Panc1 (cell line): ENCODE measurements at regions not wholly inside any gene's neighbourhood (a gene's known extent, or its start where the extent isn't known, plus 50 kb on each side); places are given as distances from the start of the nearest gene placed in this dataset.

Experiments used
- POLR2AphosphoS5 ChIP-seq: IDR thresholded peaks from 2 replicates; pipeline ENCODE4 v1.6.1; 2012; ENCODE audit warnings: mild to moderate bottlenecking, low read depth, low read length, moderate library complexity
- SIN3A ChIP-seq: IDR thresholded peaks from 2 replicates; pipeline ENCODE4 v1.6.1; 2012; ENCODE audit warnings: low read depth, mild to moderate bottlenecking, low read length, moderate library complexity, borderline replicate concordance; ENCODE audit not compliant: insufficient read depth
- TCF7L2 ChIP-seq: IDR thresholded peaks from 2 replicates; pipeline ENCODE4 v1.6.1; 2011; ENCODE audit warnings: mild to moderate bottlenecking, low read depth, low read length, inconsistent platforms
- TF ChIP-seq, protein P1 (sequence below): fragments of 450-650 bp; IDR thresholded peaks from 2 replicates; pipeline ENCODE4 v1.5.1; 2017; ENCODE audit warnings: mild to moderate bottlenecking

DNA sequence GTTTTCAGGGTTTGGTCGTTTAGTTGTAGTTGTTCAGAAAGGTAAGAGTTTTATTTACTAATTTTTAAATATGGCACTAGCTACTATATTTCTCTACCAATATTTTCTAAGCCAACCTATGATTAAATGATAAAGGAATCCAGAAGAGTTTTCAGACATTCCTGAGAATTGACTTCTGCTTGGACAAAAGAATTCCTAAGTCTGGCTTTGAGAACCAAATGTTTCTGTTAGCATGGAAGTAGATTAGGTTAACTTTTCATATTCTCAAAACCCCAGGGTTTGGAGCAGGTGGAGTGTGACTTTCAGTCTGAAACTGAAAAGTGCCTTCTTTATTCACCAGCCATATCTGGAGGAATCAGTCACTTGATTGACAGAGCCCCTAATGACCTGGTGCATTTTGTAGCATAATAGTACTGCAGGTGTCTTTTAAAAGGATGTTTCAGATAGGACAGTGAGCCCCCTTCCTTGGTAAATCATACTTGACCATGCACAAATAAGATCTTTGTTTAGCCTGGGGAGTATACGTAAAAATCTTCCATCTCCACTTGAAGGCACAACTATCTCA is 457.0 kb upstream of the ZNF462 start:
- no peak for TF ChIP-seq SIN3A
- TF ChIP-seq, protein P1, sequence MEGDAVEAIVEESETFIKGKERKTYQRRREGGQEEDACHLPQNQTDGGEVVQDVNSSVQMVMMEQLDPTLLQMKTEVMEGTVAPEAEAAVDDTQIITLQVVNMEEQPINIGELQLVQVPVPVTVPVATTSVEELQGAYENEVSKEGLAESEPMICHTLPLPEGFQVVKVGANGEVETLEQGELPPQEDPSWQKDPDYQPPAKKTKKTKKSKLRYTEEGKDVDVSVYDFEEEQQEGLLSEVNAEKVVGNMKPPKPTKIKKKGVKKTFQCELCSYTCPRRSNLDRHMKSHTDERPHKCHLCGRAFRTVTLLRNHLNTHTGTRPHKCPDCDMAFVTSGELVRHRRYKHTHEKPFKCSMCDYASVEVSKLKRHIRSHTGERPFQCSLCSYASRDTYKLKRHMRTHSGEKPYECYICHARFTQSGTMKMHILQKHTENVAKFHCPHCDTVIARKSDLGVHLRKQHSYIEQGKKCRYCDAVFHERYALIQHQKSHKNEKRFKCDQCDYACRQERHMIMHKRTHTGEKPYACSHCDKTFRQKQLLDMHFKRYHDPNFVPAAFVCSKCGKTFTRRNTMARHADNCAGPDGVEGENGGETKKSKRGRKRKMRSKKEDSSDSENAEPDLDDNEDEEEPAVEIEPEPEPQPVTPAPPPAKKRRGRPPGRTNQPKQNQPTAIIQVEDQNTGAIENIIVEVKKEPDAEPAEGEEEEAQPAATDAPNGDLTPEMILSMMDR: no peak
- no peak for TF ChIP-seq TCF7L2
- no peak for TF ChIP-seq POLR2AphosphoS5
